ENCODE measurements at regions not wholly inside any gene's neighbourhood (a gene's known extent, or its start where the extent isn't known, plus 50 kb on each side); places are given as distances from the start of the nearest gene placed in this dataset.

- TF ChIP-seq ZBTB2 (CRISPR knock-in tag; IDR thresholded peaks at IDR 0.05; ENCODE audit: low read depth) (no peak), RBAK (CRISPR knock-in tag; IDR thresholded peaks at IDR 0.05) (no peak), PHF5A (CRISPR knock-in tag; IDR thresholded peaks at IDR 0.05; ENCODE audit: low read depth, unreplicated experiment) (no peak), ARNT (IDR thresholded peaks at IDR 0.05) (no peak)
These were observed 121.3 kb upstream of the PAPPA2 start (continued) for GRCh38 chr1:176341656-176342055.

- ChIA-PET CTCF (ENCODE audit: low intra/inter-chr PET ratio, low total read pairs) (no interaction called here), POLR2A (no interaction called here)
- 38% methylated on average over 6 of the region's 6 CpGs for WGBS (ENCODE audit: low lambda C conversion rate)
- no peak overlapping the region for H3K4me2 ChIP-seq (ENCODE audit: low read depth, low read length)
- in situ Hi-C loops (cut with HindIII; ENCODE audit: extremely low pct_ligation_motif_present, low pct_unique_long_range_greater_than_20kb) = no loop called here
- no peaks in the 10 kb centered on the region for H3K79me2 ChIP-seq (ENCODE audit: insufficient read depth, low read length)
- no peak for ATAC-seq
- H3K9ac ChIP-seq (ENCODE audit: insufficient read depth, low read depth, low read length) = no peak overlapping the region
- BruUV-seq (replicated peaks) = no TSS peak
- H3K27ac ChIP-seq (ENCODE audit: extremely low read length, insufficient read depth, low read length) = no peak overlapping the region
- intact Hi-C loops (cut with micrococcal nuclease; ENCODE audit: unreplicated experiment) = no loop called here
- H3K9me3 ChIP-seq (ENCODE audit: low read length) = peaks cover 8% of the 10 kb centered on the region; the same call in 1 of the 2 replicates
- no peak for DNase-seq (ENCODE audit: low spot score)
- H2AFZ ChIP-seq (ENCODE audit: low read length) = no peak overlapping the region
- FAIRE-seq = no peak
- no peaks in the 10 kb centered on the region for H3K27me3 ChIP-seq (ENCODE audit: control insufficient read depth in 1 of 2, insufficient read depth in 2 of 2, low read length in 2 of 2)
- no peak overlapping the region for H3K4me3 ChIP-seq (replicated peaks in 1 of 3; ENCODE audit: insufficient read depth in 1 of 3, low read depth in 2 of 3, low read length in 3 of 3)
- no peaks in the 10 kb centered on the region for H3K4me1 ChIP-seq (ENCODE audit: insufficient read depth, low read length)
- H4K20me1 ChIP-seq (ENCODE audit: insufficient read depth, low read length) = no peaks in the 10 kb centered on the region
- no peaks in the 10 kb centered on the region for H3K36me3 ChIP-seq (replicated peaks in 1 of 2; ENCODE audit: control insufficient read depth in 1 of 2, insufficient read depth in 2 of 2, low read length in 2 of 2)
- TF ChIP-seq MAZ (IDR thresholded peaks at IDR 0.05; ENCODE audit: borderline replicate concordance, low read depth, low read length) = no peak
- TF ChIP-seq MAZ (CRISPR knock-in tag; IDR thresholded peaks at IDR 0.05; ENCODE audit: low read depth) = no peak
- no peak for TF ChIP-seq PLSCR1 (CRISPR knock-in tag; IDR thresholded peaks at IDR 0.05; ENCODE audit: borderline replicate concordance)
- TF ChIP-seq ZMAT5 (CRISPR knock-in tag; IDR thresholded peaks at IDR 0.05; ENCODE audit: borderline replicate concordance, low read depth) = no peak
- TF ChIP-seq ZNF3 (CRISPR knock-in tag; IDR thresholded peaks at IDR 0.05) = no peak
- TF ChIP-seq CC2D1A (CRISPR knock-in tag; IDR thresholded peaks at IDR 0.05) = no peak
- no peak for TF ChIP-seq IRF9 (CRISPR knock-in tag; IDR thresholded peaks at IDR 0.05; ENCODE audit: borderline replicate concordance)
- no peak for TF ChIP-seq ZNF510 (CRISPR knock-in tag; IDR thresholded peaks at IDR 0.05; ENCODE audit: low read depth)
- TF ChIP-seq ZNF333 (CRISPR knock-in tag; IDR thresholded peaks at IDR 0.05; ENCODE audit: borderline replicate concordance) = no peak
- TF ChIP-seq RNF219 (CRISPR knock-in tag; IDR thresholded peaks at IDR 0.05) = no peak
These were observed 124.1 kb upstream of the PAPPA2 start for GRCh38 chr1:176338877-176339276.
